Fibroblast of mammary gland (primary cell): ENCODE measurements at regions not wholly inside any gene's neighbourhood (a gene's known extent, or its start where the extent isn't known, plus 50 kb on each side); places are given as distances from the start of the nearest gene placed in this dataset.

Experiments
- DNase-seq: peaks from one replicate; pipeline ENCODE4 v3.0.0-alpha.2; 2010; ENCODE audit warnings: low read depth
- H3K4me3 ChIP-seq: 2 replicates; pipeline ENCODE4 v1.5.1; 2011; ENCODE audit warnings: low read depth, mild to moderate bottlenecking, low read length, moderate library complexity; ENCODE audit not compliant: control insufficient read depth
- CTCF ChIP-seq: conservative IDR thresholded peaks from 2 replicates; pipeline ENCODE4 v1.5.1; 2011; ENCODE audit warnings: low read depth, low read length, inconsistent platforms; ENCODE audit not compliant: control insufficient read depth, insufficient read depth

- no peak overlapping the region for H3K4me3 ChIP-seq
Measured at GRCh38 chr5:129356846-129357245, 103.3 kb upstream of the ADAMTS19 start.

GRCh38 chr5:129358069-129358468 lies 102.0 kb upstream of the ADAMTS19 start:
- no peak for DNase-seq
- no peak for TF ChIP-seq CTCF
- no peak overlapping the region for H3K4me3 ChIP-seq

More at GRCh38 chr5:129356846-129357245, 103.3 kb upstream of the ADAMTS19 start:
- peak; percentile 7 for DNase-seq
- TF ChIP-seq CTCF = no peak

GRCh38 chr5:129359450-129359849 lies 100.6 kb upstream of the ADAMTS19 start:
- TF ChIP-seq CTCF = no peak
- no peak overlapping the region for H3K4me3 ChIP-seq
- no peak for DNase-seq

- peak; percentile 65 for TF ChIP-seq CTCF
- H3K4me3 ChIP-seq = no peak overlapping the region
- peak; percentile 47 for DNase-seq
Measured at GRCh38 chr5:129361441-129362025, 98.6 kb upstream of the ADAMTS19 start.

- no peak for DNase-seq
- H3K4me3 ChIP-seq = no peak overlapping the region
- TF ChIP-seq CTCF = no peak
Measured at GRCh38 chr5:129362456-129362855, 97.6 kb upstream of the ADAMTS19 start.

DNA sequence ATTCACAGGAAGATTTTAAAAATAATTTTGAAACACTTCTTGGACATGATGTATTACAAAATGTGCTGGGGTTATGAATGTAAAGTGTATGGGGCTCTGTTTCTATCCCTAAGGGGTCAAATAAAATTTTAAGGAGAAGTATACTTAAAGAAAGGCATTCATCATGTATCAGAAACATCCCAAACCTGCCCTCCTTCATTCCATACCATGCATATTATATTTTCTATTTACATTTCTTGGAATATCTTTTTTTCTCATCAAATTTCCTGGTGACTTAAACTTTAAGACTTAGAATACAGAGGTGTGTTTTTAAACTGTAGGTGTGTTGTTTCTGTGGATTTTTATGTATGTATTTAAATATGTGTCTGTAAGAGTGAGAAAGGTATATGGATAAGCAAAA lies 96.1 kb upstream of the ADAMTS19 start:
- TF ChIP-seq CTCF = no peak
- DNase-seq = no peak
- no peak overlapping the region for H3K4me3 ChIP-seq

GRCh38 chr5:129367883-129368282 lies 92.2 kb upstream of the ADAMTS19 start:
- TF ChIP-seq CTCF = no peak
- no peak overlapping the region for H3K4me3 ChIP-seq
- DNase-seq = peak; percentile 70
